Tibial artery (tissue), 4 donors: ENCODE measurements at regions not wholly inside any gene's neighbourhood (a gene's known extent, or its start where the extent isn't known, plus 50 kb on each side); places are given as distances from the start of the nearest gene placed in this dataset.

ENCODE experiments used
- DNase-seq, 2 donors: peaks; one replicate each; pipeline ENCODE4 v3.0.0-alpha.2; 2019
- H3K27ac ChIP-seq, 2 donors: fragments of 200-600 bp; sonication (generic) in 1 of 2; 1 replicate in 1 of 2; 2 replicates in 1 of 2; pipeline ENCODE4 v1.5.1; 2018 to 2019; ENCODE audit warnings: mild to moderate bottlenecking in 1 of 2
- H3K27me3 ChIP-seq, 2 donors: fragments of 200-600 bp; sonication (generic) in 1 of 2; one replicate each; pipeline versions ENCODE4 v1.5.1 to v1.6.0; 2016 to 2019
- H3K36me3 ChIP-seq, 3 donors: fragments of 200-600 bp; sonication (generic) in 2 of 3; one replicate each; pipeline ENCODE4 v1.5.1; 2016 to 2019; ENCODE audit warnings: mild to moderate bottlenecking in 2 of 3
- H3K4me1 ChIP-seq, 4 donors: fragments of 200-600 bp; sonication (generic) in 2 of 4; 1 replicate in 3 of 4; 2 replicates in 1 of 4; pipeline ENCODE4 v1.5.1; 2016 to 2019
- H3K4me3 ChIP-seq, 2 donors: fragments of 200-600 bp; sonication (generic) in 1 of 2; 1 replicate in 1 of 2; 2 replicates in 1 of 2; pipeline ENCODE4 v1.5.1; 2018 to 2019; ENCODE audit warnings: mild to moderate bottlenecking in 2 of 2
- H3K9me3 ChIP-seq, 3 donors: fragments of 200-600 bp; sonication (generic) in 1 of 3; one replicate each; pipeline ENCODE4 v1.5.1; 2016 to 2019
- intact Hi-C: fragments of 100-400 bp; cut with DNase I; formaldehyde crosslinking; loops from one replicate; pipeline ENCODE4 v1.15.0; 2023; ENCODE audit warnings: low total_unique reads
- TF ChIP-seq, protein P1 (sequence below), 2 experiments: fragments of 200-600 bp in 1 of 2; fragments of 450-650 bp in 1 of 2; IDR thresholded peaks; one replicate each; pipeline ENCODE4 v1.5.1; 2017 to 2019; ENCODE audit warnings: antibody characterized with exemption in 2 of 2, mild to moderate bottlenecking in 1 of 2, moderate library complexity in 1 of 2

DNA sequence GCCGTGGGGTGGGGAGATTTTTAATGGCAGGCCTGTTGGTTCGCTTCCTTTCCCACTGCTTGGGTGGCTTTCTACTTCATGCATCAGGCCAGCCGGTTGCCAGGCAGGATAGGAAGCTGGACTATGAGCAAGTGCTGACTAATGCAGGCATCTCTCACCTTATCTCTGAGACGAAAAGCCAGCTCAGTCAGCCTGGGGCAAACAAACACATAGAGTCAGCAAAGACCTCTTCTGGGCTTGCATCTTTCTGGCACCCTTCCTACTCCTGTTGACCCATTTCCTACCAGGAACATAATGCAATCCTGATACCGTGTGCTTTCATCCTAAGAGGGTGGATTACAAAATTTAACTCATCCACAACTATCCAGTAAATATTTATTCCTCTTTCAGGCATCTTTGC is 416.6 kb upstream of the MEX3C start:
- Histone ChIP-seq H3K27me3 (no peaks in the 10 kb centered on the region), H3K9me3 (no peaks in the 10 kb centered on the region), H3K4me3 (no peak overlapping the region), H3K36me3 (no peaks in the 10 kb centered on the region), H3K27ac (no peak overlapping the region), H3K4me1 (no peaks in the 10 kb centered on the region)
- intact Hi-C loops, result no loop called here
- TF ChIP-seq, protein P1, sequence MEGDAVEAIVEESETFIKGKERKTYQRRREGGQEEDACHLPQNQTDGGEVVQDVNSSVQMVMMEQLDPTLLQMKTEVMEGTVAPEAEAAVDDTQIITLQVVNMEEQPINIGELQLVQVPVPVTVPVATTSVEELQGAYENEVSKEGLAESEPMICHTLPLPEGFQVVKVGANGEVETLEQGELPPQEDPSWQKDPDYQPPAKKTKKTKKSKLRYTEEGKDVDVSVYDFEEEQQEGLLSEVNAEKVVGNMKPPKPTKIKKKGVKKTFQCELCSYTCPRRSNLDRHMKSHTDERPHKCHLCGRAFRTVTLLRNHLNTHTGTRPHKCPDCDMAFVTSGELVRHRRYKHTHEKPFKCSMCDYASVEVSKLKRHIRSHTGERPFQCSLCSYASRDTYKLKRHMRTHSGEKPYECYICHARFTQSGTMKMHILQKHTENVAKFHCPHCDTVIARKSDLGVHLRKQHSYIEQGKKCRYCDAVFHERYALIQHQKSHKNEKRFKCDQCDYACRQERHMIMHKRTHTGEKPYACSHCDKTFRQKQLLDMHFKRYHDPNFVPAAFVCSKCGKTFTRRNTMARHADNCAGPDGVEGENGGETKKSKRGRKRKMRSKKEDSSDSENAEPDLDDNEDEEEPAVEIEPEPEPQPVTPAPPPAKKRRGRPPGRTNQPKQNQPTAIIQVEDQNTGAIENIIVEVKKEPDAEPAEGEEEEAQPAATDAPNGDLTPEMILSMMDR (IDR thresholded peaks at IDR 0.05), result no peak
- no peak for DNase-seq

DNA sequence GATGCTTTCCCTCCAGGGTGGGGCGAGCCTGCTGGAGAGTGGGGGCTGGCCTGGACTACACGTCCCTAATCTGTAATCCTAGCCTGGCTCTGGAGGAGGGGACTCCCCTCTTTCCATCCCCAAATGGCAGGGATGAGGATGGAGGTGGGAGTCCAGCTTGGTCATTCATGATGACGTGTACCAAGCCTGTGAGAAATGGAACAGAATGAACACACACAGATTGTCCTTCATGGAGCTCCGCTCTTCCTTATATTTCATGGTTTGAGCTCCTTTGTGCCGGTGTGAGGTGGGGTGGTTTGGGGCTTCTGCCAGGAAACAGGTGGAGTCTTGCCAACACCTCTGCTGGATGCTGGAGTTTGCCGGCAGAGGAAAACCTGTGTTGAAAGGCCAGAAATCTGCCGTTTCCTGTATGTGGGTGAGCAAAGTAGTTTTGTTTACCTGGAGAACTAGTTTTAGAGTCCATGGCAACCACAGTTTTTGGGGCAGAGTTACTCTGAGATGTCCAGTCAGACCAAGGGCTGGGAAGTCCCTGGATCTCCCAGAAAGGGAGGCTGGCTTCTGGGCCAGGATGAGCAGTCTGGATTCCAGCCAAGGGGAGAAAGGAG is 417.6 kb upstream of the MEX3C start:
- H3K9me3 ChIP-seq, result no peaks in the 10 kb centered on the region
- H3K4me3 ChIP-seq, result no peak overlapping the region
- no peak for DNase-seq
- H3K36me3 ChIP-seq, result no peaks in the 10 kb centered on the region
- TF ChIP-seq, protein P1 (IDR thresholded peaks at IDR 0.05), result no peak
- H3K4me1 ChIP-seq, result no peaks in the 10 kb centered on the region
- intact Hi-C loops, result no loop called here
- no peaks in the 10 kb centered on the region for H3K27me3 ChIP-seq
- no peak overlapping the region for H3K27ac ChIP-seq

DNA sequence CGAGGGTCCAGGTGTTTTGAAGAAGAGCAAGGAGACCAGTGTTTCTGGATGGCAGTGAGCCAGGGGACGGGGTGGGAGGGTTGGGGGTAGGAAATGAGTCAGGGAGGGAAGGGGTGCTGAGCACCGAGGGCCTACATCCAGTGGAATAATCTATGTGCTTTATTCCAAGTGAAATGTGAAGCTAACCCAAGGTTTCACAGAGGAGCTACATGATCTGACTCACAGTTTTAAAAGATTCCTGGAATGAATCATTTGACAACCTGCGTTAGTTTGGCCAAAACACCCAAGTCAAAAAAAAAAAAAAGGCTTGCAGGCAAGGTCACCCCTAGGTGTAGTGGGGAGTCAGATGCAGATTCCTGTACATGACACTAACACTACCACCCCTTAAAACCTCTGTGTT is 419.7 kb upstream of the MEX3C start:
- intact Hi-C loops, result no loop called here
- H3K4me3 ChIP-seq, result no peak overlapping the region
- no peak overlapping the region for H3K27ac ChIP-seq
- no peaks in the 10 kb centered on the region for H3K4me1 ChIP-seq
- H3K36me3 ChIP-seq, result no peaks in the 10 kb centered on the region
- H3K9me3 ChIP-seq, result no peaks in the 10 kb centered on the region
- DNase-seq, result no peak
- TF ChIP-seq, protein P1 (IDR thresholded peaks at IDR 0.05), result no peak
- no peaks in the 10 kb centered on the region for H3K27me3 ChIP-seq

DNA sequence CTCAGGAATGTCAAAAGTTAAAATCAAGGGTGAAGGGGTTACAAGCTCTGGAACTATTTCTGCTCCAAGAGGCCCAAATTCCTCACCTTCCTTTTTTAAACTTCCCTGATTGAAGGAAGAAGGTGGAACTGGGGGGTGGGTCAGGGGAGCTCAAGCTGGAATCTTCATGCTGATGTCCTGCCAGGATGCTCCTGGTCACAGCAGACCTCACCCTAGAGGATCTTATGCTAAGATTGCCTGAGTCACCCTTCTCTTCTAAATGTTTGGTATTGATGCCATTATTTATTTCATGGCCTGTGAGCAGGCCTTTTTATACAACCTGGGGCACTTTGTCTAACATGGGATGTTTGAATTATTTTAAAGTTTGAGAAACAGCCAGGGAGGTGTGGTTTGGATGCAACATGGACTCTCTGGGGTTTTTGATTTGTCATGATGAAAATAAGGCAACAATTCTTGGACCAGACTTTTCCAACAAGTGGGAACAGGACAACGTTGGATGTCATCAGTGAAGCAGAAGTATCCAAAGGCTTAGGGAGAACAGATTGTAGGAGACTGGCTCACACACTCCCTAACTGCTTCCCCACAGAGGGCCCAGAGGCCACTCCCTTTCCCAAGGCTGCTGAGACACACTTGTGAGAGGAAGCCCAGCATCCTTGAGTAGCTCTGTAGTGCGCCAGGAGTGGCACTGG is 420.2 kb upstream of the MEX3C start:
- H3K36me3 ChIP-seq, result no peaks in the 10 kb centered on the region
- H3K9me3 ChIP-seq, result no peaks in the 10 kb centered on the region
- no peak overlapping the region for H3K27ac ChIP-seq
- H3K4me1 ChIP-seq, result no peaks in the 10 kb centered on the region
- intact Hi-C loops, result no loop called here
- TF ChIP-seq, protein P1 (IDR thresholded peaks at IDR 0.05), result no peak
- no peak overlapping the region for H3K4me3 ChIP-seq
- H3K27me3 ChIP-seq, result peaks cover 0 to 3% of the 10 kb centered on the region in 2 donors
- DNase-seq, result no peak

DNA sequence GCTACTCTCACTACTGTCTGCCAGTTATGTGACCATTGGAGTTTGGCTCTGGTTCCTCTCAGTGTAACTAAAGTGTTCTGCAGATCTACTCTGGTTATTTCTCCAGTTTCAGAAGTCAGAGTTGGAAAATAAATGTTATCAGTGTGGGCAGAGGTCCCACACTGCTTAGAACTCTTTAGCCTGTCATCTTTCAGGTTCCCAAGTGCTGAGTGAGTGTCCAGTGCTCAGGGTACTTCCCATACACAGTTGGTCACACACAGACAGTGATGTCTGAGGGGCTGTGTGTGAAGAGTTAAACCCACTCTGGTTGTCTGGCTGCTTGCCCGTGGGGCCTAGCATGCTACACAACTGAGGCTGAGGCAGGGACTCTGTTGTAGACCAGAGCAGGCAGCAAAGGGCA is 421.8 kb upstream of the MEX3C start:
- DNase-seq, result no peak
- Histone ChIP-seq H3K36me3 (no peaks in the 10 kb centered on the region), H3K27ac (no peak overlapping the region), H3K9me3 (no peaks in the 10 kb centered on the region), H3K4me3 (no peak overlapping the region), H3K27me3 (peaks cover 0 to 3% of the 10 kb centered on the region in 2 donors), H3K4me1 (no peaks in the 10 kb centered on the region)
- intact Hi-C loops, result no loop called here
- TF ChIP-seq, protein P1 (IDR thresholded peaks at IDR 0.05), result no peak
